ENCODE measurements at regions not wholly inside any gene's neighbourhood (a gene's known extent, or its start where the extent isn't known, plus 50 kb on each side); places are given as distances from the start of the nearest gene placed in this dataset.

DNA sequence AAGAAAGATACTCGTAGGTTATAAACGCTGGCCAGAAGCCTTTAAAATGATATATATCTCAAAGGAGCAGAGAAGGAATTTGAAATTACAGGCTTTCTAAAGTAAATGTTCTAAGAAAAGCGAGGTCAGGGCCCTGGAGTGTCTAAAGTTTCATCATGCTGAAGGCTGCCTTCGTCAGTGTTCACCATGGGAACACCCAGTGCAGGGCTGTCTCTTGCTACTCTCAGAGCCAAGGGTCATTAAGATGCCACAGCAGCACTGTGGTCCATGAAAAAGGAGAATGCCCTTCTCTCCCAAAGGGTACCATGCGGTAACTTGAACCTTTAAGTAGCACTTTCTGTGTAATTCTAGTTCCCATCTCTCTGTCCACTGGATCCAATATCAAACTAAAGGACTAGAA is 174.5 kb upstream of the NWD2 start:
- DNase-seq (ENCODE audit: low read depth in 2 of 2), result no peak

DNA sequence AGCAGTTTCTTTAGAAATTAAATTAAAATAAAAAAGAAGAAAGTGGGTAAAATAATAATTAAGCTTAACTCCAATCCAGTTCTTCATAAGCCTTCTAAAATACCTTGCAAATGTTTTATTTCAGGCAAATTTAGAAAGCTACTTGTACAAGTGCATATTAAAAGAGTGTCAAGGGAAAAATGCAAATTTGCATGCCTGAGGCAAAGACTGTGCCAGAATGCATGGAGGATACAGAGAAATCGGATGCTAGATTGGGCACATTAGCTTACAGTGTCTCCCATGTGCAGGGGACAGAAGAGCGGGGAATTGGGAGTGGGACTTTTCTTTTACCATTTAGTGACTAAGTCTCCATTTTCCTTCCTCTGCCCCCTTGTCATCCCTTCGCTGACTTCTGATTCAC is 173.0 kb upstream of the NWD2 start:
- DNase-seq (ENCODE audit: low read depth in 2 of 2), result no peak

DNA sequence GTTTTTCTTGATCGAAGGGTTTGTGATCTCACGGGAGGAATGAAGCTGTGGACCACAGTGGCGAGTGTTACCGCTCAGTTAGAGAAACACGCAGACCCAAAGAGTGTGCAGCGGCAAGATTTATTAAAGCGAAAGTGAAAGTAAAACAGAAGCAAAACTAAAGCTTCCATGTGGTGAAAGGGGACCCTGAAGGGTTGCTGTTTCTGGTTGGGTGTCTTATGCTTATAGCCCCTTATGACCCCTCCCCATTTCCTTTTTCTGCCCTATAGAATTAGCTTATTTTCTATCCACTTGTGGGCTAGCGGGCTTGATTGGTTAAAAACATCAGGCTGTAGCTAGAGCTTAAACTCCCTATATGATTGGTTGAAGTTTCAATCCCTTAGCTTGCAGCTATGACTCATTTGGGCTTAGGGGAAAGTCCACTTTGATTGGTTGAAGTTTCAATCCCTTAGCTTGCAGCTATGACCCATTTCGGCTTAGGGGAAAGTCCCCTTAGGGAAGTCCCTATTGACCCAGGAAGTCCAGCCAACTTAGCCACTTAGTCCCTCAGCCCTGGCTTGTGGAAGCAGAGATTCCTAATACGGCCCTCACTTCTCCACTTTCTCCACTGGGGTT is 171.2 kb upstream of the NWD2 start:
- no peak for DNase-seq (ENCODE audit: low read depth in 2 of 2)

DNA sequence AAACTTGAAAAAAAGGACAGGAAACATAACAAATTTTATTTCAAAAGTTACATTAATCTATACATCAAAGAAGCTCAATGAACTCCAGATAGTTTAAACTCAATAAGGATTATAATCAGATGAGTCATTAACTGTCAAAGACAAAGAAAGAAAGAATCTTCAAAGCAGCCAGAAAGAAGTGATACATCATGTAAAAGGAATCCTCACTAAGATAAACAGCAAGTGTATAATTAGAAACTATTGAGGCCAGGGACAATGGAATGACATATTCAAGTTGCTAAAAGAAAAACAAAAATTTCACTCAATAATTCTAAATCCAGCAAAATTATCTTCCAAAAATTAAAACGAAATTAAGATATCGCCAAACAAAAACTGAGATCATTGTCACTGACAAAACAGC is 161.6 kb upstream of the NWD2 start:
- DNase-seq (ENCODE audit: low read depth in 2 of 2), result no peak

DNA sequence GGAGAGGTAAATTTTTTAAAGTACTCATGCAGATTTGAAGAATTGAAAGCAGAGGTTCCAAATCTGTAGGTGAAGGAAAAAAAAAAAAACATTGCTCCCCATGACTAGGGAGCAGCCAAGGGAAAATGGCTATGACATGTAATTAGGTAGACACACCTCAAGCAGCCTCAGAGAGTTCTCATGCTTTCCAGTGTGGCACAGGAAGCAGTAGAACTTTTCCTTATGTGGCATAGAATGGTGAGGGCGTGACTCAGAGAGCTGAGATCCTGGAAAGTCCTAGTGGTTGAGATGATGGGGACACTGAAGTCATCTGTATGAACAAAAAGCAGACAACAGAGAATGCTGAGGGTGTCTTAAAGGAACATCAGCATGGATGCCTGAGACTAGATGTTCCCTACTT is 148.6 kb upstream of the NWD2 start:
- DNase-seq (ENCODE audit: low read depth in 2 of 2), result no peak

DNA sequence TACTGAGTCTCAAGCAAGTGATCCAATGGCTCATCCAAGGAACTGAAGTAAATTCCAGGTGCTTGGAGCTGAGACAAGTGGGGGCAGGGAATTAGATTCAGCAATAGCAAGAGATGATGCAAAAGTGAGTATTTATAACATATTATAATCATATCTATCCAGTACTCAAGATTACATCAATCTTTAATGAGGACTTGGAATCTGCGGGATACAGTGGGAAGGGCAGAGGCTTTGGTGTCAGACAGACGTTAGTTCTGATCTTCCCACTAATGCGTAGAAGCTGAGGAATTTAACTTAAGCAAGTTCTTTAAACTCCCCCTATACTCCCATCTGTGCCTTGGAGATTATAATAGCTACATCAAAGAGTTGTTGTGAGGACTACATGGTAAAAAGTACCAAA is 143.4 kb upstream of the NWD2 start:
- no peak for DNase-seq (ENCODE audit: low read depth in 2 of 2)

DNA sequence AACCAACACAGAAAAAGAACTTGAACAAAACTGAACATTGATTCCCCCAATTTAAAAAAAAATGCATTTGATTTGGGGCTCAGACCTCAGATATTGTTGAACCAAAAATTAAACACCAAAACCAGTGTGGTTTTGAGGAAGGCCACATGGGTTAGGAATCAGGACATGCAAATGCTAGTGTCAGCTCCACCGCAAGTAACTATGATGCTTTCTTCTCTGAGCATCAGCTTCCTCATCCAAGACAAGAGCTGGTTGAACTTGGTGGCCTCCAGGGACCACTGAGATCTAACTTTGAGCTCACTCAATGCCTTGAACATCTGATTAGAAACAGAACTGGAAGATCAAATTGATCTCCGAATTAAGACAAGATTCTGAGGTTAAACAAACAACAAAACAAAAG is 142.9 kb upstream of the NWD2 start:
- DNase-seq (ENCODE audit: low read depth in 2 of 2), result no peak

DNA sequence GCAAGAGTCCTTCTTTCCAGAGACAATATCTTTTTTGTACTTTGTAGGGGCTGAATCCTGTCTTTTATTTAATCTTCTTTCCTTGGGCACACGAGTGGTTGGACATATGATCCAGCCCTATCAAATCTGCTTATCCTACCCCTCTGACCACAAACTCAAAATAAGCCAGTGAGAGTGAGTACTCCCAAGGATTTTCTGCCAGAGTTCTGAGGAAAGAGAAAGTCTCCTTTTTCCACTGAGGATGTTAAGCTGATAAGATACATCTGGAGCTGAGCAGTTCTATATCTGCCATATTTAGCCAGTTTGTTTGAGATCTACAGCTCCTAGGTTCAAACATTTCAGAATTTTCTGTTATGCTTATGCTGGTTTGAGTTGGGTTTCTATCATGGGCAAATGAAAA is 134.8 kb upstream of the NWD2 start:
- DNase-seq (ENCODE audit: low read depth in 2 of 2), result no peak

DNA sequence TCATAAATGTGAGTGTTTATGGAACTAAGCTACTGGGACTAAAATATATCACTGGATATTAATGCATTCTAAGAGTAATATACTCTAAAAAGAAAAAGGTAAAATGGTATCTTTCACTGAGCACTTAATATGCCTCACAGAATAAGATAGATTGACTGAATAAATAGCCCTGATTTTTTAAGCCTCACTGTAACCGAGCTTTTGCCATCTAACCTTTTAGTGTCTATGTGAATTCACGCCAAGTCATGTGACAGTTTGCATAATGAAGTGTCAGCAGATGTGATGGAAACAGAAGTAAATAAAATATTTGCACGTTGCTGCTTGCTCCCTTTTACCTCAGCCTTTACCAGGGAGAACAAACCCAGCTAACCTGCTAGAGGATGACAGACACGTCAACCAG is 119.7 kb upstream of the NWD2 start:
- no peak for DNase-seq (ENCODE audit: low read depth in 2 of 2)

DNA sequence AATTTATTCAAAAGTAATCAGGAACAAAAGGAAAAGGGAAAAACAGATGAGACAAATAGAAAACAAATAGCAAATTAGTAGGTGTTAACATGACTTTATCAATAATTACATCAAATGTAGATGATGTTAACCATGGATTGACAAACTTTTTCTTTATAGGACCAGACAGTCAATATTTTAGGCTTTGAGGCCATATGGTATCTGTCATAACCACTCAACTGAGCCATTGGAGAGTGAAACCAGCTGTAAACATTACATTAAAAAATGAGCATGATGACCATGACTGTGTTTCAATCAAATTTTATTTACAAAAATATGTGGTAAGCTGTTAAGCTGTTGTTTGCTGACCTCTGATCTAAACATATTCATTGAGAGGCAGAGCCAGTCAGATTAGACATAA is 118.5 kb upstream of the NWD2 start:
- DNase-seq (ENCODE audit: low read depth in 2 of 2), result no peak

DNA sequence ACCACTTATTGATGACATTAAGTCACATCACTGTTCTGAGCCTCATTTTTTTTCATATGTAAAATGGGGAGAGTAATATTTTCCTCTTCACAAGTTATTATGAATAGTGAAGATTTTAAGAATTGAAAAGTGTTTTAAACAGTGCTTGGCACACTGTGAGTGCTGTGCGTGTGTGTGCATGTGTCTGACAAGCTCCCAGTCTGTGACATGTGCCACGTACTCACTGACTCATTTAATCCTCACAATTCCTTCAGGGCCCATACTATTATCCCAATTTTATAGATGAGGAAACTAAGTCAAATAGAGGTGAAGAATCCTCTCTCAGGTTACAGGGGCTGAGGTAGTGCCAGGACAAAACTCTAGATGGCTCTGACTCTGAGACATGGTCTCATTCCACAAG is 114.1 kb upstream of the NWD2 start:
- DNase-seq (ENCODE audit: low read depth in 2 of 2), result no peak

DNA sequence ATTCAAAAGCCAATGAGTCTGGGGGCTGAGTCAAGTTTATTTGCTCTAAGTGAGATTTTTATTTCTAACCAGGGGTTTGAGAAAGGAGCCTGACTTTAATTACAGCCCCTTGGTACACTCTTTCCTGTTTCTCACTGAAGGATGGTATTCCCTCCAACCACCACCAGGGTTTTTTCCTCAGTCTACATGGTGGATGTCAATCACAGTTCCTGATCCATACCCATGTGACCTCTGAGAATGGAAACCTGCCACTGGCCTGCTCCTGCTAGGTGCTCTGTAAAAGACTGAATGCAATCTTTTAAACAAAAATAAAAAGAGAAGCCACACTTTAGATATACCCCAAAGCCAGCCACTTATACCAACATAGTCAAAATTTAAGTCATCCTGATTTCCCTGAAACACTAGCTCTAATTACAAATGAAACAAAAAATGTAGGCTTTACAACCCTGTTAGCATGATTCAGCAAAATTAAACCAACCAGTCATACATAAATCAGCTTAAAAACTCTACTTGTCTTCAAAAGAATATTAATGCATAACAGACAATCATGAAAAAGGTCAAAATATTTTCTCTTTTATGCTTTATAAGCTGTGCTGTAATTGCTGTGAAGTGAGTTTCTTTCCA is 112.1 kb upstream of the NWD2 start:
- no peak for DNase-seq (ENCODE audit: low read depth in 2 of 2)

DNA sequence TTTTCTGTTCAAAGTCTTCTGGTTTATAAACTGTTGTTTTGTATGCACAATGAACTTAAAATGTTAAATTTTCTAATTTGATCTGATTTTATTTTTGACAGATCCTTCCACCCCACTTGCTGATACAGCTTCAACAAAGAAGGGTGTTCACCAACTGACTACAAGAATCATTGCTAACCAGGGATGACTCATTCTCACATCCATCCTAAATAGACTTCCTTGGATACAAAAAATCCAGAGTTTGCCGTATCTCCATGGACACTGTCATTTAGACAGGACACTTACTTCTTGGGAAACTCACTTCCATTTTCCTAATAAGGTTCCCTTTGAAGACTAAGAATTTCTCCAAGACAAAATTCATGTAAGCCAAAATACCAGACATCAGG is 111.6 kb upstream of the NWD2 start:
- no peak for DNase-seq (ENCODE audit: low read depth in 2 of 2)

DNA sequence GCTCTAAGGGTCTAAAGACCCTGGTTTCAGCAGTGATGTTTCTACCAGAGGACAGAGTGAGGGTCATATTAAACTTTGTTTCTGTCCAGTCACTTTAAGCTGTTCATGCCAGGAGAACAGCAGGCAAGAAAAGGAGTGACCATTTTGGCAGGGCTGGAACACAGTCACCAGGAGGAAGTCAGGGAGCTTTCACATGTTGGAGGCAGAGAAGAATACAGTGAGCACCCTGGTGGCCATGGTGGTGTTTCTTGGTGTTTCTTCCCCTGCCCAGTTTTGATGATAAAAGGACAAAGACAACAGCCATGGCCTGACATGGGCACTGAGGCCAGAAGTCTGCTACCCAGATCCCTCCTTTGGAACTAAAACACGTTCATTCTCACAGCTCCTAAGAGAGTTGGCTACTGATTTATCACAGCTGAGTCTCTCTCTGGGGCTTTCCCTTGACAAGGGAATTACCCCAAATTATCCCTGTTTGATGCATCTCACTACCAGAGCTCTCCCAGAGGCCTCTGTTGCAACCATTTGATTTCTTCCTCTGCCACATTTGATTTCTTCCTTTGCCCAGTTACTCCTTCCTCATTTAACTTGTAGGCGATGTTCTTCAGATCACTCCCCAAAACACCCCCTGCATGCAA is 106.4 kb upstream of the NWD2 start:
- no peak for DNase-seq (ENCODE audit: low read depth in 2 of 2)

DNA sequence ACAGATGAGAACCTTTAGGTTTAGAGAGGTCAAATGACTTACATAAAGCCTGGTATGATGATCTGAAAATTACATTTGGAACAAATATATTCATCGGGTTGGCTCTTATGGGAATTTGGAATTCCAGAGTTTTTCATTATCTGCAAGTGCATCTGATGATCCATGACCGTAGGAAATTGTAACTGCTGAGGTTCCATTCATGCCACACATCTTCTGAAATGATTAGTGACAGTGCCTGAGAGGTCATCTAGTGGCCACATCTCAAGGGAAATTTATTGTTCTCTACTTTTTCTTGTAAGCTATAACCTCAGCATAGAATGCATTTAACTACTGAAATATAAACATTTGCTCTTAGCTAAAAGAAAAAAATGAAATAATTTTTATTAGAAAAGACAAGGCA is 105.8 kb upstream of the NWD2 start:
- no peak for DNase-seq (ENCODE audit: low read depth in 2 of 2)

DNA sequence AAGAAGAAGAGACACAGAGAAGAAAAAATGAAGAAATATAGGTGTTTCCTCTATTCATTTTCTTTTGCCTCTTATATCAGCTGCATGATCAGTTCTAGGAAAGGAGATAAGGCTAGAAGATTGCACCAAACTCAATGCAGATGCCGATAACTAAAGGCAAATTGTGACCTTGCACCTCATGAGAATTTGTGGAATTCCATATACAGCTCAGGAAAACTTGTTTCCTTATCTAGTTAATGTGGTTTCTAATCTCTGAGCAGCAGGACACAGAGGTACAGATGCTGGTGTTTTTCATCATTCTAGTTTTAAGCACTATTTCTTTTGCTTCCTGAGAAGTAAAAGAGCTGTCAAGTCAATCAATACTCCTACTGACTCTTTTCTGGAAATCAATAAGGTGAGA is 104.6 kb upstream of the NWD2 start:
- no peak for DNase-seq (ENCODE audit: low read depth in 2 of 2)

DNA sequence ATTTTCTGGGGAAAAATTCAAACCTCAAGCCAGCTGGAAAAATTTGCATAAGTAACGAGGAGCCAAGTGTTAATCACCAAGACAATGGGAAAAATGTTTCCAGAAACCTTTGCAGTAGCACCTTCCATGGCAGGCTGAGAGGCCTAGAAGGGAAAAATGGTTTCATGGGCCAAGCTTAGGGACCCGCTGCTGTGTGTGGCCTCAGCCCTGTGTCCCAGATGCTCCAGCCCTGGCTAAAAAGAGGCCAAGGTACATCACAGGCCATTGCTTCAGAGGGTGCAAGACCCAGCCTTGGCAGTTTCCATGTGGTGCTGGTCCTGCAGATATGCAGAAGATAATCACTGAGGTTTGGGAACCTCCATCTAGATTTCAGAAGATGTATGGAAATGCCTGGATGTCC is 98.3 kb upstream of the NWD2 start:
- DNase-seq (ENCODE audit: low read depth in 2 of 2), result no peak

DNA sequence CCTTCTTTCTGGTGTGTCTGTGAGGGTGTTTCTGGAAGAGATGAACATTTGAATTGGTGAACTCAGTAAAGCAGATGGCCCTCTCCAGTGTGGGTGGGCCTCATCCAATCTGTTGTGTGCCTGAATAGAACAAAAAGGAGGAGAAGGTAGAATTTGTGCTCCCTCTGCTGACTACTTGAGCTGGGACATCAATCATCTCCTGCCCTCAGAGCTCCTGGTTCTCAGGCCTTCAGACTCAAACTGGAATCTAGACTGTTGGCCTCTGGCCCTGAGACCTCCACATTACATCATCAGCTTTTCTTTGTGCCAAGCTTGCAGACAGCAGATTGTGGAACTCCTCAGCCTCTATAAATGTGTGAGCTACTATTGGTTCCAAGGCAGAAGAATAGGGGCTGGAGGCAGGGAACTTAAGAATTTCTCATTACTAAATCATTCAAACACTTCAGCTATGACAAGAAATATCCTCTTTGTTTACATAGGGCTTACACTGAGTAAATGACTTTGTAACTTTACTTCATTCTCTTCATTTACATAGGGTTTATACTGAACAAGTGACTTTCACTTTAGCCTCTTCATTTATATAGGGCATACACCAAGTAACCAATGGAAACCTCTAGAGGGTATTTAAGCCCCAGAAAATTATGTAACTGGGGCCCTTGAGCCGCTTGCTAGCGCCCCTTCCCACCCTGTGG is 86.9 kb upstream of the NWD2 start:
- no peak for DNase-seq (ENCODE audit: low read depth in 2 of 2)

DNA sequence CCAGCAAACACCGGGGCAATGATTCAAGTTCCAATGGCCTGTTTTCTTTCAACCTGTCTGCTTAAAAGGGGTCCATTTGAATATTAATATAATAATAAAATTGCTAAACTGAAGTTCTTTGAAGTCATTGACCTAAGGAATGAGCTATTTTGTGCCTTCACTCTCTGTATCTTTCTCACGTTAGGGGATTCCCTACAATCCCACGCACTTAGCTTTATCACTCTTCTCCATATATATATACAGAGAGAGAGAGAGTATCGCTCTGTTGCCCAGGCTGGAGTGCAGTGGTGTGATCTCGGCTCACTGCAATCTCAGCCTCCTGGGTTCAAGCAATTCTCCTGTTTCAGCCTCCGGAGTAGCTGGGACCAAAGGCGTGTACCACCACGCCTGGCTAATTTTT is 83.9 kb upstream of the NWD2 start:
- no peak for DNase-seq (ENCODE audit: low read depth in 2 of 2)

DNA sequence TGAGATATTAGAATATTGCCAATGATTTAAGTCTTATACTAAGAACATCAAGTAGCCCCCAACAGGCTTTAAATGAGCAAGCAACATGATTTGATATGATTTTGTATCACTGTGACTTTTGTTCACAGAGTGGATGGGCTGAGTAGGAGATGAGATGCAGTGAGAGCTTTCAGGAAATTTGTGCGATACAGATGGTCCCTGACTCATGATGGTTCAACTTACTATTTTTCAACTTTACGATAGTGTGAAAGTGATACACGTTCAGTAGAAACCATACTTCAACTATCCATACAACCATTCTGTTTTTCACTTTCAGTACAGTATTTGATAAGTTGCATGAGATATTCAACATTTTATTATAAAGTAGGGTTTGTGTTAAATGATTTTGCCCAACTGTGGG is 78.7 kb upstream of the NWD2 start:
- DNase-seq (ENCODE audit: low read depth in 2 of 2), result no peak

DNA sequence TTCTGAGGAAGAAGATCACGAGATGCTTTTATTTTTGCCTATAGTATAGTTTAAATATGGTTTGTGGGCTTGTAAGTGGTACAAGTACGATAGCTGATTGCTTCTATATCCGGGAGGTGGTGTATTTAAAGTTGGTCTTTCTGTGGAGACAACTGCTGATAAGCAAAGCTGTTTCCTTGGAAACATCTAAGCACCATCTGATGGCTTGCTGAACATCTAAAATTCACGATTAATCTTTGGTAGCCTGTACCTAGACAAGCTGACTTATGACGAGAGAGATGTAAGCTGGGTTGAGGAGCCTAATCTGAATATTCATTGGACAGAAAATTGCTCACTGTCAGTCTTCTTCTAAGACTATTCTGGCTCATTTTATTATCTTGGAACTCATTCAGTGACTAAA is 74.6 kb upstream of the NWD2 start:
- no peak for DNase-seq (ENCODE audit: low read depth in 2 of 2)

DNA sequence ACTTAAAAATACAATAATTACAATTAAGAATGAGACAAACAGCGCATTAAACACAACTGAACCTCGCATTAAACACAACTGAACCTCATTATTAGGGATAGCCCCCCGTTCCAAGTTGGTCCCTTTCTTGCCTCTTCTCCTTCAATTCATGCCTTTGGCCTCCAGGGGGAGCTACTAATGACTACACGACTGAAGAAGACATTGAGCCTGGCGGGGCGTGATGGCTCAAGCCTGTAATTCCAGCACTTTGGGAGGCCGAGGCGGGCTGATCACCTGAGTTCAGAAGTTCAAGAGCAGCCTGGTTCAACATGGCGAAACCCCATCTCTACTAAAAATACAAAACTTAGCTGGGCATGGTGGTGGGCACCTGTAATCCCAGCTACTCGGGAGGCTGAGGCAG is 56.4 kb upstream of the NWD2 start:
- DNase-seq (ENCODE audit: low read depth in 2 of 2), result no peak

Measured in fibroblast of skin of left quadriceps (primary cell).